Neuronal stem cell (in vitro differentiated cells): ENCODE measurements at regions not wholly inside any gene's neighbourhood (a gene's known extent, or its start where the extent isn't known, plus 50 kb on each side); places are given as distances from the start of the nearest gene placed in this dataset.

Experiments used
- DNase-seq: peaks from one replicate; pipeline ENCODE4 v3.0.0-alpha.2; 2013; ENCODE audit warnings: low spot score
- H2AFZ ChIP-seq: one replicate; pipeline ENCODE4 v1.6.1; 2013; ENCODE audit warnings: mild to moderate bottlenecking, low read length, inconsistent platforms
- H2AK5ac ChIP-seq: 2 replicates; pipeline ENCODE4 v1.6.1; 2013; ENCODE audit warnings: low read depth, mild to moderate bottlenecking, inconsistent platforms, low read length, moderate library complexity, mixed read lengths
- H2BK120ac ChIP-seq: 2 replicates; pipeline ENCODE4 v1.6.1; 2013; ENCODE audit warnings: low read depth, mild to moderate bottlenecking, inconsistent platforms, low read length, moderate library complexity, mixed read lengths
- H2BK12ac ChIP-seq: one replicate; pipeline ENCODE4 v1.6.1; 2013; ENCODE audit warnings: low read length, inconsistent platforms
- H2BK15ac ChIP-seq: 2 replicates; pipeline ENCODE4 v1.6.1; 2013; ENCODE audit warnings: mild to moderate bottlenecking, low read length, inconsistent platforms, mixed read lengths
- H2BK5ac ChIP-seq: one replicate; pipeline ENCODE4 v1.6.1; 2013; ENCODE audit warnings: inconsistent platforms, mild to moderate bottlenecking, low read length, moderate library complexity
- H3K14ac ChIP-seq: one replicate; pipeline ENCODE4 v1.6.1; 2013; ENCODE audit warnings: low read length, inconsistent platforms
- H3K18ac ChIP-seq: 2 replicates; pipeline ENCODE4 v1.6.1; 2013; ENCODE audit warnings: low read length, inconsistent platforms
- H3K23ac ChIP-seq: 2 replicates; pipeline ENCODE4 v1.6.1; 2013; ENCODE audit warnings: low read depth, mild to moderate bottlenecking, mixed read lengths, low read length, inconsistent platforms; ENCODE audit not compliant: poor library complexity
- H3K27ac ChIP-seq: replicated peaks from 3 replicates; pipeline ENCODE4 v1.5.1; 2013; ENCODE audit warnings: low read length, inconsistent platforms
- H3K27me3 ChIP-seq, 3 experiments: 2 replicates each; pipeline ENCODE4 v1.6.1; 2013; ENCODE audit warnings: low read length in 3 of 3, mild to moderate bottlenecking in 2 of 3, inconsistent platforms in 1 of 3, low read depth in 1 of 3, mixed read lengths in 1 of 3, moderate library complexity in 1 of 3; ENCODE audit not compliant: control insufficient read depth in 3 of 3, insufficient read depth in 3 of 3
- H3K36me3 ChIP-seq, 2 donors: replicated peaks in 1 of 2; 2 replicates each; pipeline ENCODE4 v1.6.1; 2013; ENCODE audit warnings: low read length in 2 of 2; ENCODE audit not compliant: control insufficient read depth in 2 of 2, insufficient read depth in 2 of 2
- H3K4ac ChIP-seq: 2 replicates; pipeline ENCODE4 v1.6.1; 2013; ENCODE audit warnings: inconsistent platforms, mild to moderate bottlenecking, low read length, moderate library complexity
- H3K4me1 ChIP-seq, 2 donors: 1 replicate in 1 of 2; 2 replicates in 1 of 2; pipeline ENCODE4 v1.6.1; 2013; ENCODE audit warnings: low read length in 2 of 2, low read depth in 1 of 2; ENCODE audit not compliant: control insufficient read depth in 2 of 2, insufficient read depth in 1 of 2
- H3K4me2 ChIP-seq: one replicate; pipeline ENCODE4 v1.6.1; 2013; ENCODE audit warnings: mild to moderate bottlenecking, low read length, inconsistent platforms; ENCODE audit not compliant: insufficient read depth, poor library complexity, severe bottlenecking
- H3K4me3 ChIP-seq, 2 donors: 2 replicates each; pipeline ENCODE4 v1.5.1; 2013; ENCODE audit warnings: low read length in 2 of 2, mild to moderate bottlenecking in 2 of 2, inconsistent platforms in 1 of 2, moderate library complexity in 1 of 2
- H3K79me1 ChIP-seq: one replicate; pipeline ENCODE4 v1.6.1; 2013; ENCODE audit warnings: low read depth, mild to moderate bottlenecking, inconsistent platforms, low read length, moderate library complexity
- H3K9ac ChIP-seq: one replicate; pipeline ENCODE4 v1.6.1; 2013; ENCODE audit warnings: mild to moderate bottlenecking, low read depth, low read length, inconsistent platforms; ENCODE audit not compliant: poor library complexity
- H3K9me3 ChIP-seq, 2 donors: replicated peaks in 1 of 2; 2 replicates each; pipeline versions ENCODE3 to v1.6.1; 2013; ENCODE audit warnings: low read length in 2 of 2, mild to moderate bottlenecking in 2 of 2, inconsistent platforms in 1 of 2, low read depth in 1 of 2, mixed read lengths in 1 of 2, moderate library complexity in 1 of 2; ENCODE audit not compliant: control insufficient read depth in 2 of 2, insufficient read depth in 1 of 2
- H4K8ac ChIP-seq: one replicate; pipeline ENCODE4 v1.6.1; 2013; ENCODE audit warnings: low read depth, mild to moderate bottlenecking, inconsistent platforms, low read length, moderate library complexity
- H4K91ac ChIP-seq: one replicate; pipeline ENCODE4 v1.6.1; 2013; ENCODE audit warnings: low read length, low read depth, mild to moderate bottlenecking, inconsistent platforms; ENCODE audit not compliant: poor library complexity
- WGBS, 2 donors: extraction: QIAGEN DNeasy Blood & Tissue Kit; methylation state at CpG; one replicate each; pipeline ENCODE4 v1.1.7; 2013; ENCODE audit warnings: missing lambda C conversion rate in 2 of 2, mixed read lengths in 1 of 2; ENCODE audit not compliant: insufficient read length in 2 of 2, insufficient replicate concordance in 1 of 2; ENCODE audit errors: extremely low coverage in 2 of 2; 5-methylcytosine and 5-hydroxymethylcytosine counted together

- H3K18ac ChIP-seq: no peak overlapping the region
- no peak overlapping the region for H3K4ac ChIP-seq
- H2AK5ac ChIP-seq: no peak overlapping the region
- H3K27me3 ChIP-seq: no peaks in the 10 kb centered on the region
- no peak overlapping the region for H3K14ac ChIP-seq
- H3K79me1 ChIP-seq: no peaks in the 10 kb centered on the region
- peaks cover 0 to 3% of the 10 kb centered on the region in 2 donors for H3K4me1 ChIP-seq
- H3K36me3 ChIP-seq: no peaks in the 10 kb centered on the region
- no peak overlapping the region for H2BK12ac ChIP-seq
- H4K8ac ChIP-seq: no peak overlapping the region
- no peak overlapping the region for H2BK120ac ChIP-seq
- H2BK5ac ChIP-seq: no peak overlapping the region
- DNase-seq: no peak
- no CpG with 5 or more reads among the region's 1 CpG for WGBS, 2 donors
- H3K27ac ChIP-seq: no peak overlapping the region
- no peak overlapping the region for H4K91ac ChIP-seq
- H3K4me2 ChIP-seq: no peak overlapping the region
- H2BK15ac ChIP-seq: no peak overlapping the region
- H3K9ac ChIP-seq: no peak overlapping the region
- H3K9me3 ChIP-seq: no peaks in the 10 kb centered on the region
- no peak overlapping the region for H2AFZ ChIP-seq
- no peak overlapping the region for H3K23ac ChIP-seq
- no peak overlapping the region for H3K4me3 ChIP-seq
Measured at GRCh38 chr12:76144245-76144549, 59.7 kb upstream of the NAP1L1 start.

GRCh38 chr12:76143343-76144244 is 59.1 kb upstream of the NAP1L1 start:
- no peak overlapping the region for H2BK15ac ChIP-seq
- no peak overlapping the region for H3K4ac ChIP-seq
- H3K9me3 ChIP-seq: no peaks in the 10 kb centered on the region
- H3K27ac ChIP-seq: no peak overlapping the region
- H4K8ac ChIP-seq: no peak overlapping the region
- no peaks in the 10 kb centered on the region for H3K79me1 ChIP-seq
- no peak overlapping the region for H2BK120ac ChIP-seq
- H2BK5ac ChIP-seq: no peak overlapping the region
- no peak overlapping the region for H3K14ac ChIP-seq
- no peak overlapping the region for H3K4me3 ChIP-seq
- H4K91ac ChIP-seq: no peak overlapping the region
- no peak overlapping the region for H2AFZ ChIP-seq
- no peak for DNase-seq
- no peak overlapping the region for H3K18ac ChIP-seq
- H3K4me1 ChIP-seq: peaks cover 0 to 3% of the 10 kb centered on the region in 2 donors
- no peak overlapping the region for H2BK12ac ChIP-seq
- H3K4me2 ChIP-seq: no peak overlapping the region
- H3K36me3 ChIP-seq: no peaks in the 10 kb centered on the region
- H3K27me3 ChIP-seq: no peaks in the 10 kb centered on the region
- no peak overlapping the region for H3K9ac ChIP-seq
- no peak overlapping the region for H3K23ac ChIP-seq
- H2AK5ac ChIP-seq: no peak overlapping the region
- no CpG with 5 or more reads among the region's 6 CpGs for WGBS, 2 donors

- Histone ChIP-seq H2BK12ac (no peak overlapping the region), H3K14ac (no peak overlapping the region), H3K18ac (no peak overlapping the region), H3K4me2 (no peak overlapping the region), H2AFZ (no peak overlapping the region), H4K8ac (no peak overlapping the region), H3K36me3 (no peaks in the 10 kb centered on the region), H3K9me3 (no peaks in the 10 kb centered on the region), H2BK15ac (no peak overlapping the region), H2BK5ac (no peak overlapping the region), H2BK120ac (no peak overlapping the region), H3K27ac (no peak overlapping the region), H3K27me3 (no peaks in the 10 kb centered on the region), H3K4me1 (peaks cover 0 to 3% of the 10 kb centered on the region in 2 donors), H3K4ac (no peak overlapping the region), H3K9ac (no peak overlapping the region), H3K79me1 (no peaks in the 10 kb centered on the region), H3K4me3 (no peak overlapping the region), H2AK5ac (no peak overlapping the region), H3K23ac (no peak overlapping the region), H4K91ac (no peak overlapping the region)
- no peak for DNase-seq
- no CpG with 5 or more reads among the region's 3 CpGs for WGBS, 2 donors
Measured at GRCh38 chr12:76142305-76142704, 57.8 kb upstream of the NAP1L1 start.

- no peak overlapping the region for H3K9ac ChIP-seq
- no peak overlapping the region for H3K4ac ChIP-seq
- H3K18ac ChIP-seq: no peak overlapping the region
- no peak overlapping the region for H2BK5ac ChIP-seq
- no peak overlapping the region for H2BK15ac ChIP-seq
- H3K14ac ChIP-seq: no peak overlapping the region
- no peaks in the 10 kb centered on the region for H3K79me1 ChIP-seq
- H4K8ac ChIP-seq: no peak overlapping the region
- H3K9me3 ChIP-seq: no peaks in the 10 kb centered on the region
- no peaks in the 10 kb centered on the region for H3K36me3 ChIP-seq
- no peaks in the 10 kb centered on the region for H3K27me3 ChIP-seq
- H3K27ac ChIP-seq: no peak overlapping the region
- no peak overlapping the region for H3K23ac ChIP-seq
- no peak overlapping the region for H2AK5ac ChIP-seq
- peaks cover 0 to 3% of the 10 kb centered on the region in 2 donors for H3K4me1 ChIP-seq
- H2BK12ac ChIP-seq: no peak overlapping the region
- no peak for DNase-seq
- no peak overlapping the region for H3K4me2 ChIP-seq
- no peak overlapping the region for H3K4me3 ChIP-seq
- H2AFZ ChIP-seq: no peak overlapping the region
- no CpG with 5 or more reads among the region's 2 CpGs for WGBS, 2 donors
- no peak overlapping the region for H2BK120ac ChIP-seq
- H4K91ac ChIP-seq: no peak overlapping the region
Measured at GRCh38 chr12:76138656-76139055, 54.2 kb upstream of the NAP1L1 start.
